GM18909 (cell line): ENCODE measurements at regions not wholly inside any gene's neighbourhood (a gene's known extent, or its start where the extent isn't known, plus 50 kb on each side); places are given as distances from the start of the nearest gene placed in this dataset.
A peak's percentile ranks its signal among the peaks of the same experiment; 100 is the strongest.
"Not testable (repeated sequence)": the region's sequence is repeated elsewhere in the genome, so short reads cannot be mapped to it uniquely, and the experiment has no call there.

Source experiments
- ATAC-seq: cut with Tn5 transposase; IDR thresholded peaks from one replicate; pipeline ENCODE4 v1.9.1; 2021; ENCODE audit warnings: mild to moderate bottlenecking; ENCODE audit not compliant: unreplicated experiment, poor library complexity

- no peak for ATAC-seq
Observed at GRCh38 chr6:53446151-53446550, 97.4 kb upstream of the ELOVL5 start.

- no peak for ATAC-seq
Observed at GRCh38 chr6:53441761-53442160, 93.0 kb upstream of the ELOVL5 start.

GRCh38 chr6:53441035-53441493 is 92.3 kb upstream of the ELOVL5 start:
- no peak for ATAC-seq

GRCh38 chr6:53440336-53440945 is 91.7 kb upstream of the ELOVL5 start:
- ATAC-seq: no peak

- no peak for ATAC-seq
Observed at GRCh38 chr6:53439556-53439955, 90.8 kb upstream of the ELOVL5 start.

- peak; percentile 48 for ATAC-seq
Observed at GRCh38 chr6:53437557-53438202, 88.9 kb upstream of the ELOVL5 start.

GRCh38 chr6:53436526-53437303 is 88.0 kb upstream of the ELOVL5 start:
- no peak for ATAC-seq

GRCh38 chr6:53433951-53434285 is 85.2 kb upstream of the ELOVL5 start:
- no peak for ATAC-seq

- no peak for ATAC-seq
Observed at GRCh38 chr6:53433261-53433950, 84.7 kb upstream of the ELOVL5 start.

GRCh38 chr6:53432318-53433161 is 83.8 kb upstream of the ELOVL5 start:
- ATAC-seq: no peak

GRCh38 chr6:53431704-53432103 is 83.0 kb upstream of the ELOVL5 start:
- ATAC-seq: no peak

- ATAC-seq: no peak
Observed at GRCh38 chr6:53429401-53429800, 80.7 kb upstream of the ELOVL5 start.

- ATAC-seq: no peak
Observed at GRCh38 chr6:53428886-53429285, 80.1 kb upstream of the ELOVL5 start.

GRCh38 chr6:53426667-53427270 is 78.0 kb upstream of the ELOVL5 start:
- ATAC-seq: peak; percentile 93

- ATAC-seq: no peak
Observed at GRCh38 chr6:53426117-53426516, 77.4 kb upstream of the ELOVL5 start.

GRCh38 chr6:53424976-53425718 is 76.4 kb upstream of the ELOVL5 start:
- ATAC-seq: no peak

- ATAC-seq: no peak
Observed at GRCh38 chr6:53424300-53424699, 75.5 kb upstream of the ELOVL5 start.

GRCh38 chr6:53423560-53423959 is 74.8 kb upstream of the ELOVL5 start:
- ATAC-seq: not testable (repeated sequence)

GRCh38 chr6:53419026-53419425 is 70.3 kb upstream of the ELOVL5 start:
- ATAC-seq: no peak
